GM12878 (cell line): ENCODE measurements at regions not wholly inside any gene's neighbourhood (a gene's known extent, or its start where the extent isn't known, plus 50 kb on each side); places are given as distances from the start of the nearest gene placed in this dataset.

Experiments
- ATAC-seq: fragments of 200-7000 bp; cut with Tn5 transposase; 3 replicates; pipeline ENCODE4 v1.9.1; 2020; ENCODE audit warnings: mild to moderate bottlenecking, moderate library complexity
- BruUV-seq: library from RNA; stranded (reverse); fragments of 400-500 nt; replicated peaks from 2 replicates; lab custom pipeline; 2021; lab: Mats Ljungman, UMichigan
- CTCF ChIA-PET: fragments of 300-600 bp; sonication (Branson Sonifier 250); formaldehyde crosslinking; extraction: SDS; loops from one replicate; lab custom pipeline; 2021; ENCODE audit warnings: inconsistent platforms; lab: Yijun Ruan, JAX
- POLR2A ChIA-PET: fragments of 350-600 bp; formaldehyde crosslinking; extraction: SDS; loops from one replicate; lab custom pipeline; 2021; ENCODE audit warnings: inconsistent platforms; lab: Charles Lee
- RAD21 ChIA-PET: fragments of 300-600 bp; sonication (Branson Sonifier 250); formaldehyde crosslinking; loops from one replicate; lab custom pipeline; 2023; ENCODE audit warnings: antibody characterized with exemption; ENCODE audit not compliant: unreplicated experiment; lab: Charles Lee
- SMC1A ChIA-PET: fragments of 300-600 bp; sonication (Branson Sonifier 250); formaldehyde crosslinking; loops from one replicate; lab custom pipeline; 2023; ENCODE audit not compliant: unreplicated experiment, uncharacterized antibody; lab: Charles Lee
- DNase-seq: peaks from one replicate; pipeline ENCODE4 v3.0.0-alpha.2; 2011; ENCODE audit warnings: low read depth, low spot score
- FAIRE-seq: peaks from 3 replicates; lab custom pipeline; 2011; peaks lifted over from hg19 to GRCh38; lab: Jason Lieb, UNC
- H2AFZ ChIP-seq: 2 replicates; pipeline ENCODE4 v1.6.0; 2011; ENCODE audit warnings: low read depth, low read length, control low read depth; ENCODE audit not compliant: control insufficient read depth
- H3K27ac ChIP-seq: 2 replicates; pipeline ENCODE4 v1.5.1; 2011; ENCODE audit warnings: control low read depth; ENCODE audit not compliant: control insufficient read depth, insufficient read depth
- H3K27me3 ChIP-seq, 2 experiments: replicated peaks in 1 of 2; 2 replicates each; pipeline versions ENCODE4 v1.6.0 to v1.6.1; 2011; ENCODE audit warnings: low read length in 1 of 2; ENCODE audit not compliant: control insufficient read depth in 2 of 2, insufficient read depth in 2 of 2
- H3K36me3 ChIP-seq, 2 experiments: 2 replicates each; pipeline ENCODE4 v1.5.1; 2011; ENCODE audit warnings: low read length in 1 of 2; ENCODE audit not compliant: control insufficient read depth in 2 of 2, insufficient read depth in 2 of 2
- H3K4me1 ChIP-seq: 2 replicates; pipeline ENCODE4 v1.6.1; 2011; ENCODE audit warnings: mild to moderate bottlenecking, low read length, moderate library complexity, mixed read lengths; ENCODE audit not compliant: control insufficient read depth, insufficient read depth
- H3K4me2 ChIP-seq: 2 replicates; pipeline ENCODE4 v1.6.0; 2011; ENCODE audit warnings: control low read depth; ENCODE audit not compliant: control insufficient read depth, insufficient read depth
- H3K4me3 ChIP-seq: fragments of 200-600 bp; sonication (generic); 2 replicates; pipeline ENCODE4 v1.5.1; 2016
- H3K79me2 ChIP-seq: 2 replicates; pipeline ENCODE4 v1.6.0; 2011; ENCODE audit warnings: low read length; ENCODE audit not compliant: control insufficient read depth, insufficient read depth
- H3K9ac ChIP-seq: 2 replicates; pipeline ENCODE4 v1.8.0; 2011; ENCODE audit warnings: low read length, control low read depth, mixed read lengths; ENCODE audit not compliant: control insufficient read depth, insufficient read depth
- H3K9me3 ChIP-seq: replicated peaks from 3 replicates; pipeline ENCODE4 v1.5.1; 2011; ENCODE audit warnings: mild to moderate bottlenecking, low read length; ENCODE audit not compliant: control insufficient read depth, insufficient read depth
- H4K20me1 ChIP-seq: 2 replicates; pipeline ENCODE4 v1.6.0; 2011; ENCODE audit not compliant: control insufficient read depth, insufficient read depth
- ASH2L ChIP-seq: fragments of 300-600, 200-600 bp; sonication (generic); IDR thresholded peaks from 2 replicates; pipeline ENCODE4 v1.6.1; 2017; ENCODE audit warnings: low read depth, mild to moderate bottlenecking, borderline replicate concordance
- CBX5 ChIP-seq: sonication (generic); IDR thresholded peaks from 2 replicates; pipeline ENCODE4 v1.6.1; 2016; ENCODE audit warnings: low read depth, moderate library complexity, mild to moderate bottlenecking, inconsistent platforms
- CREM ChIP-seq: IDR thresholded peaks from 2 replicates; pipeline ENCODE4 v1.6.1; 2014; ENCODE audit warnings: antibody characterized with exemption, low read depth
- DPF2 ChIP-seq: fragments of 450-650 bp; IDR thresholded peaks from 2 replicates; pipeline ENCODE4 v1.6.1; 2017; ENCODE audit warnings: mild to moderate bottlenecking
- EP300 ChIP-seq, 2 experiments: fragments of 150-350 bp in 1 of 2; IDR thresholded peaks; 2 replicates each; pipeline ENCODE4 v1.6.1; 2011 to 2012; ENCODE audit warnings: low read depth in 2 of 2, low read length in 2 of 2, borderline replicate concordance in 1 of 2, improper control_type of control experiment in 1 of 2, inconsistent platforms in 1 of 2; ENCODE audit not compliant: control insufficient read depth in 1 of 2
- HDGF ChIP-seq: fragments of 450-650 bp; IDR thresholded peaks from 2 replicates; pipeline ENCODE4 v1.6.1; 2016; ENCODE audit warnings: antibody characterized with exemption
- KAT2A ChIP-seq: conservative IDR thresholded peaks from 2 replicates; pipeline ENCODE4 v1.6.1; 2011; ENCODE audit warnings: low read depth, low read length; ENCODE audit not compliant: control insufficient read depth
- LARP7 ChIP-seq: fragments of 450-650 bp; IDR thresholded peaks from 2 replicates; pipeline ENCODE4 v1.6.1; 2017; ENCODE audit warnings: mild to moderate bottlenecking
- PAX8 ChIP-seq: fragments of 450-650 bp; IDR thresholded peaks from 2 replicates; pipeline ENCODE4 v1.6.1; 2017; ENCODE audit warnings: mild to moderate bottlenecking, moderate library complexity
- PKNOX1 ChIP-seq: fragments of 450-650 bp; IDR thresholded peaks from 2 replicates; pipeline ENCODE4 v1.6.1; 2016; ENCODE audit warnings: mild to moderate bottlenecking
- POLR2A ChIP-seq: IDR thresholded peaks from 2 replicates; pipeline ENCODE4 v1.6.1; 2011; ENCODE audit warnings: low read depth, mild to moderate bottlenecking, low read length
- RUNX3 ChIP-seq: IDR thresholded peaks from 2 replicates; pipeline ENCODE4 v1.6.1; 2012; ENCODE audit warnings: low read length, inconsistent platforms
- SUZ12 ChIP-seq: fragments of 200-600 bp; sonication (generic); IDR thresholded peaks from one replicate; pipeline ENCODE4 v1.6.1; 2018; ENCODE audit warnings: antibody characterized with exemption, mild to moderate bottlenecking; ENCODE audit not compliant: unreplicated experiment
- TBL1XR1 ChIP-seq: IDR thresholded peaks from 2 replicates; pipeline ENCODE4 v1.6.1; 2012; ENCODE audit warnings: low read depth, low read length, improper control_type of control experiment
- ZBTB4 ChIP-seq: fragments of 450-650 bp; formaldehyde crosslinking; IDR thresholded peaks from 2 replicates; pipeline ENCODE4 v1.4.0; 2022; ENCODE audit warnings: mild to moderate bottlenecking, moderate library complexity
- WGBS: methylation state at CpG from one replicate; pipeline ENCODE4 v1.1.6; 2016; ENCODE audit warnings: low lambda C conversion rate; ENCODE audit not compliant: insufficient replicate concordance, insufficient coverage; ENCODE audit errors: missing lambda C conversion rate; 5-methylcytosine and 5-hydroxymethylcytosine counted together
- in situ Hi-C: fragments of 300-500 bp; cut with MboI; formaldehyde crosslinking; loops from 9 replicates; pipeline ENCODE4 v1.14.3; 2018; ENCODE audit warnings: mixed read lengths
- intact Hi-C: fragments of 100-400 bp; cut with micrococcal nuclease; formaldehyde crosslinking; loops from one replicate; pipeline ENCODE4 v1.14.2; 2022; ENCODE audit not compliant: unreplicated experiment
- TF ChIP-seq, protein P1 (sequence below): fragments of 450-650 bp; IDR thresholded peaks from 2 replicates; pipeline ENCODE4 v1.6.1; 2017; ENCODE audit warnings: mild to moderate bottlenecking, low read depth, inconsistent platforms; ENCODE audit not compliant: poor library complexity, severe bottlenecking
- TF ChIP-seq, protein P2 (sequence below): fragments of 450-650 bp; IDR thresholded peaks from 2 replicates; pipeline ENCODE4 v1.6.1; 2014; ENCODE audit warnings: mild to moderate bottlenecking

DNA sequence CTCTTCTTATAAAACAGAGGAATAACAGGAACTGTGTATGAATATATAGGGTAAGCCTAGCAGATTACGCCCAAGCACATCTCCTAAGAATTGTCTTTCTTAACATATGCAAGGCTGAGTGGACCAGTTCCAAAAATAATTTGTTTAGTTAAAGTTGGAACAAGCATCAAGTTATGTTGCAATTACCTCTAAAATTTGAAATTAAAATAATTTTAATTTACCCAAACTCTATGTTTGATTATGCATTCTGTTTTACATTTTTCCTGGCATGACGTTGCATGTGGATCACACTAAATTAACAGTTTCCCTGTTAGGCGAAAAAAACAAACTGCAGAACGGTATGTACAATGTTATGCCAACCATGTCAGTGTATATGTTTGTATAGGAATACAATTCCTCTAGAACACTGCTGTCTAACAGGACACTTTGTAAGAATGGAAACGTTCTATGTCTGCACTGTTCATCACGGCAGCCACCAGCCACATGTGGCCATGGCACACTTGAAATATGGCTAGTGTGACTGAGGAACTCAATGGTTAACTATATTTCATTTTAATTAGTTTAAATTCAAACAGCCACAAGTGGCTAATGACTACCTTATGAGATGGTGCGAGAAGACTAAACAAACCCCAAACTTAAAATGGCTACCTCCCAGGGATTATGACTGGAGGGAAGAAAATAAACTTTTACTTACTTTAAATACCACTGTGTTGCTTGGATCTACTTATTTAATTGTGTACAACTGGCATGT is 281.1 kb upstream of the KLF14 start:
- no peak overlapping the region for H3K9ac ChIP-seq
- CTCF ChIA-PET: interaction anchor here (0.8 to 3.2 kb wide), 4 partner anchors 11 to 32 kb away, joined by 3 to 14 read pairs (median 9); no protein-coding TSS in a partner anchor
- no peaks in the 10 kb centered on the region; a peak in 2 of 4 replicates for H3K36me3 ChIP-seq
- H3K27me3 ChIP-seq: no peaks in the 10 kb centered on the region
- H4K20me1 ChIP-seq: no peaks in the 10 kb centered on the region
- peaks cover 21% of the 10 kb centered on the region for H3K79me2 ChIP-seq
- no peak for DNase-seq
- no peaks in the 10 kb centered on the region for H3K9me3 ChIP-seq
- H2AFZ ChIP-seq: no peak overlapping the region
- RAD21 ChIA-PET: no interaction called here
- peaks cover 35% of the 10 kb centered on the region for H3K4me1 ChIP-seq
- no peak for FAIRE-seq
- SMC1A ChIA-PET: interaction anchor here (1.0 to 4.2 kb wide), 4 partner anchors 13 to 33 kb away, joined by 4 to 31 read pairs (median 6); no protein-coding TSS in a partner anchor
- BruUV-seq: no TSS peak
- no peak for ATAC-seq
- intact Hi-C loops: no loop called here
- POLR2A ChIA-PET: interaction anchor here (1.5 kb wide), 1 partner anchor 13 kb away, joined by 3 read pairs; no protein-coding TSS in a partner anchor
- TF ChIP-seq HDGF (no peak), PAX8 (no peak), POLR2A (no peak), RUNX3 (no peak), PKNOX1 (no peak), DPF2 (no peak), LARP7 (no peak), ASH2L (no peak), TBL1XR1 (no peak), CBX5 (no peak), EP300 (IDR thresholded peaks at IDR 0.05; ENCODE audit: borderline replicate concordance in 1 of 2, control insufficient read depth in 1 of 2, low read depth in 2 of 2, low read length in 2 of 2) (no peak), SUZ12 (no peak), ZBTB4 (CRISPR knock-in tag) (no peak), KAT2A (no peak), CREM (no peak)
- TF ChIP-seq, protein P1, sequence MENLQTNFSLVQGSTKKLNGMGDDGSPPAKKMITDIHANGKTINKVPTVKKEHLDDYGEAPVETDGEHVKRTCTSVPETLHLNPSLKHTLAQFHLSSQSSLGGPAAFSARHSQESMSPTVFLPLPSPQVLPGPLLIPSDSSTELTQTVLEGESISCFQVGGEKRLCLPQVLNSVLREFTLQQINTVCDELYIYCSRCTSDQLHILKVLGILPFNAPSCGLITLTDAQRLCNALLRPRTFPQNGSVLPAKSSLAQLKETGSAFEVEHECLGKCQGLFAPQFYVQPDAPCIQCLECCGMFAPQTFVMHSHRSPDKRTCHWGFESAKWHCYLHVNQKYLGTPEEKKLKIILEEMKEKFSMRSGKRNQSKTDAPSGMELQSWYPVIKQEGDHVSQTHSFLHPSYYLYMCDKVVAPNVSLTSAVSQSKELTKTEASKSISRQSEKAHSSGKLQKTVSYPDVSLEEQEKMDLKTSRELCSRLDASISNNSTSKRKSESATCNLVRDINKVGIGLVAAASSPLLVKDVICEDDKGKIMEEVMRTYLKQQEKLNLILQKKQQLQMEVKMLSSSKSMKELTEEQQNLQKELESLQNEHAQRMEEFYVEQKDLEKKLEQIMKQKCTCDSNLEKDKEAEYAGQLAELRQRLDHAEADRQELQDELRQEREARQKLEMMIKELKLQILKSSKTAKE: no peak
- TF ChIP-seq, protein P2, sequence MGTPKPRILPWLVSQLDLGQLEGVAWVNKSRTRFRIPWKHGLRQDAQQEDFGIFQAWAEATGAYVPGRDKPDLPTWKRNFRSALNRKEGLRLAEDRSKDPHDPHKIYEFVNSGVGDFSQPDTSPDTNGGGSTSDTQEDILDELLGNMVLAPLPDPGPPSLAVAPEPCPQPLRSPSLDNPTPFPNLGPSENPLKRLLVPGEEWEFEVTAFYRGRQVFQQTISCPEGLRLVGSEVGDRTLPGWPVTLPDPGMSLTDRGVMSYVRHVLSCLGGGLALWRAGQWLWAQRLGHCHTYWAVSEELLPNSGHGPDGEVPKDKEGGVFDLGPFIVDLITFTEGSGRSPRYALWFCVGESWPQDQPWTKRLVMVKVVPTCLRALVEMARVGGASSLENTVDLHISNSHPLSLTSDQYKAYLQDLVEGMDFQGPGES: no peak
- in situ Hi-C loops: no loop called here
- WGBS: over 99% methylated on average over 7 of the region's 7 CpGs
- no peak overlapping the region for H3K4me3 ChIP-seq
- no peak overlapping the region for H3K27ac ChIP-seq
- H3K4me2 ChIP-seq: no peak overlapping the region
